C4-2B (cell line): ENCODE measurements at regions not wholly inside any gene's neighbourhood (a gene's known extent, or its start where the extent isn't known, plus 50 kb on each side); places are given as distances from the start of the nearest gene placed in this dataset.
"Not testable (repeated sequence)": the region's sequence is repeated elsewhere in the genome, so short reads cannot be mapped to it uniquely, and the experiment has no call there.

Experiments used
- H3K27ac ChIP-seq: fragments of 450-650 bp; 2 replicates; pipeline ENCODE4 v1.5.1; 2017
- CTCF ChIP-seq: fragments of 450-650 bp; conservative IDR thresholded peaks from 2 replicates; pipeline ENCODE4 v1.5.1; 2017; ENCODE audit warnings: mild to moderate bottlenecking
- ZFX ChIP-seq: fragments of 450-650 bp; IDR thresholded peaks from 2 replicates; pipeline ENCODE4 v1.6.1; 2017

DNA sequence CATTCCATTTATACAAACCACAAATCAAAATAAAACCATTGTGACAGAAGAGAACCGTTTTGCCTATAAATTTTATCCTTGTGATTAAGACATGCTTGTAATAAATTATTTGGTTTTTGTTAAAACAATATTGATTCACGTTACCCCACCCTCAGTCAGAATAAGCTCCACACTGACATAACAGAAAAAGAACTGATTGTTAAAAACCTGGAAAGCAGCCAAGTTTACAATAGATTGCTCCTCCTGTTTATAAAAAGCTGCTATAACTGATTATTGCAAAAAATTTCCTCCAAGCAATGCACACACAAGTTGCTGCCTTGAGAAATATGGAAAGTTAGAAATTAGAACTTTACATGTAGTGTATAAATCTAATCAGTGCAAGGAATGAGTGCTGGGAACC is 263.5 kb downstream of the SETD4 start:
- TF ChIP-seq ZFX (no peak), CTCF (no peak)

GRCh38 chr21:35794527-35794926 is 265.8 kb downstream of the SETD4 start:
- H3K27ac ChIP-seq = not testable (repeated sequence)

More for the DNA sequence above, 263.5 kb downstream of the SETD4 start:
- H3K27ac ChIP-seq = no peak overlapping the region

DNA sequence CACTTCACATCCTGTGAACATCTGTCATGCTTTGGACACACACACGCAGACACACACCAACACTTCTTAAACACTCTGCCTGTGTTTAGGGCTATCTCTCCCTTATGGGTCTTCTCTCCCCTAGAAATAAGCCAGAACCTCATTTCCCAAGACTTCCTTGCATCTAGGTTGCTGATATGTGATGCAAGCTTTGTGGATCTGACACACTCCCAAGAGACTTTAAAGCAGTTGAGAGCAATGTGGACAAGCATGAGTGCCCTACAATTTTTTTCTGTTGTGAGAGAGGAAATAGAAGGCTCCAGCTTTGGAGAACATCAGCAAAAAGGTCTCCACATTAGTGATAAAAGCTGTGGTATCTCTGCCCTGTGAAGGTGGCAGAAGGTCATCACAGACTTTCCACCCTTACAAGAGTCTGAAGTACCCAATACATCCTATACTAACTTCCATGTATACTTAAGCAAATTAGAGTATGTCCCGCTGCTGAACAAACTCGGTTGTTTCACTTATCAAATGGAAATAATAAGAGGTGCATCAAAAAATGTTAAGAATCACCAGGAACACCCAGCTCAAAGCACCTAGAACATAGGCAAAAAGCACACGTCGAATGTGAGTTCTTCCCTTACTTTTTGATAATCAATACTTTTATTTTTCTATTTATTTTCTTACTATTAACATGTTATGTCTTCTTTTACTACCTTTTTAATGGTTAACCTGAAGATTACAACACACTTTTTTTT is 267.6 kb downstream of the SETD4 start:
- TF ChIP-seq ZFX = no peak
- H3K27ac ChIP-seq = no peak overlapping the region

GRCh38 chr21:35791541-35792325 is 268.6 kb downstream of the SETD4 start:
- H3K27ac ChIP-seq = no peak overlapping the region
- TF ChIP-seq ZFX = no peak
- TF ChIP-seq CTCF = no peak

DNA sequence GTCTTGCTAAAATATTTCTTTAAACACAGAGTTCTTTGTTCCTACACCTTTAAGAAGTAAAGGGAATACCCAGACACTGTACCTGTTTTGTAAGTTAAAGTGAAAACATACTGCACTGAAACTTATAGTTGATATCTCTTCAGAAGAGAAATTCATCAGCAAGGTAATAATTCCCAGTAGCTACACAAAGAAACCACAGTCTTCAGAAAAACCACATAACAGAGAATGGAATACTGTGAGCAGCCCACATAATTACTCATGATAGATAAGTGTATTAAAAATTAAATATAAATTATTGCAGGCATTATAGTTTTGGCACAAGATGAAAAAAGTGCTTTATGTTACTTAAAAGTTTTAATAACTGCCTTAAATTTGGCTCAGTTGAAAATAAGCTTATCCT is 276.6 kb downstream of the SETD4 start:
- H3K27ac ChIP-seq = no peak overlapping the region
- TF ChIP-seq ZFX = no peak
- no peak for TF ChIP-seq CTCF

DNA sequence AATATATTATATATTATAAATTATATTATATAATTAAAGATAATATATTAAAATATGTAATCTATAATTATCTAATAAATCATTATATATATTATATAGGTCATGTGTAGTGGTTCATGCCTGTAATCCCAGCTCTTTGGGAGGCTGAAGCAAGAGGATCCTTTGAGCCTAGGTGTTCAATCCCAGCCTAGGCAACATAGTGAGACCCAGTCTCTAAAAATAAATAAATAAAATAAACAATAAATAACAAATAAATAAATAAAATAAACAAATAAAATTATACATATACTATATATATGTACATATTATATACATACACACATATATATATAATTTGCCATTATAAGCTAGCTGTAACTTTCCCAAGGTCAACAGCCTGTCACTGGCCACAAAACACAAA is 277.7 kb downstream of the SETD4 start:
- H3K27ac ChIP-seq = no peak overlapping the region
- TF ChIP-seq ZFX (no peak), CTCF (no peak)

GRCh38 chr21:35780983-35781382 is 279.3 kb downstream of the SETD4 start:
- TF ChIP-seq ZFX (no peak), CTCF (no peak)
- no peak overlapping the region for H3K27ac ChIP-seq

DNA sequence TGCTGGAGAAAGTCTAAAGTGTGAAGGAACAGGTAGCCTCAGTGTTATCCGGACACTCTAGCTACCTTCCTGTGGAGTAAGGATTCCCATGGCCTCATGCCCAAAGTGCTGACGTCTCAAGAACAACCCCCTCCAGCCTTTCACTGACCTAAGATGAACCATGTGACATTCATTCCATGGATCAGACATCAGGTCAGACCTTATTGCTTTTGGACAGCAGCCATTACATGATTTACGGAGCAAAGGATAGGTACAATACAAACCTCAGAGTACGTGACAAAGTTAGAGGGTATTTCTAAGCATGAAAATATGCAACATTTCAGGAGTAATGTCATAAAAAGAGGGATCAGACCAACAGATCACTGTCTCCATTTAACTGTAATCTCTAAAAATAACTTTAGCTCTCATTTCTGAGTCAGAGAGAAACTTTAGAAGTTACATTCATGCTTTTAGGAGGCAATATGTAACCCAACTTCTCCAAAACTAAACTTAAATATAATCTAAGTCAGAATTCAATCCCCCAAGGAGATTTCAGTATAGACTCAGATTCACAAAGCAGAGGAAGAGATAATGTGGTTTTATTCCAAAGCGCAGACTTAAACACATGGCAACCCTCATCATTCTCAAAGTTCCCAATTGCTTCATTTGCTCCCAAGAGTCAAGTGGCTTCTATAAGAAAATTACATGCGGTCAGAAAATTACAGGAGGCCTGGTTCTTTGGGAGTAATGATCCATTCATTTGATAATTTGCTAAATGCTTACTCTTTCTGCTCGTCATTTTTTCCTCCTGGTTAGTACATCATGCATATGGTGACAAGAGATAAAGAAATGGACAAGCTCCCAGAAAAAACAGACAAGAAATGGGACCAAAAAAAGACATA is 280.4 kb downstream of the SETD4 start:
- TF ChIP-seq ZFX (no peak), CTCF (no peak)
- H3K27ac ChIP-seq = no peak overlapping the region
